GM12878 (cell line): ENCODE measurements at regions not wholly inside any gene's neighbourhood (a gene's known extent, or its start where the extent isn't known, plus 50 kb on each side); places are given as distances from the start of the nearest gene placed in this dataset.

ENCODE experiments used
- ATAC-seq: fragments of 200-7000 bp; cut with Tn5 transposase; 3 replicates; pipeline ENCODE4 v1.9.1; 2020; ENCODE audit warnings: mild to moderate bottlenecking, moderate library complexity
- BruUV-seq: library from RNA; stranded (reverse); fragments of 400-500 nt; replicated peaks from 2 replicates; lab custom pipeline; 2021; lab: Mats Ljungman, UMichigan
- CTCF ChIA-PET: fragments of 300-600 bp; sonication (Branson Sonifier 250); formaldehyde crosslinking; extraction: SDS; loops from one replicate; lab custom pipeline; 2021; ENCODE audit warnings: inconsistent platforms; lab: Yijun Ruan, JAX
- POLR2A ChIA-PET: fragments of 350-600 bp; formaldehyde crosslinking; extraction: SDS; loops from one replicate; lab custom pipeline; 2021; ENCODE audit warnings: inconsistent platforms; lab: Charles Lee
- RAD21 ChIA-PET: fragments of 300-600 bp; sonication (Branson Sonifier 250); formaldehyde crosslinking; loops from one replicate; lab custom pipeline; 2023; ENCODE audit warnings: antibody characterized with exemption; ENCODE audit not compliant: unreplicated experiment; lab: Charles Lee
- SMC1A ChIA-PET: fragments of 300-600 bp; sonication (Branson Sonifier 250); formaldehyde crosslinking; loops from one replicate; lab custom pipeline; 2023; ENCODE audit not compliant: unreplicated experiment, uncharacterized antibody; lab: Charles Lee
- DNase-seq: peaks from one replicate; pipeline ENCODE4 v3.0.0-alpha.2; 2011; ENCODE audit warnings: low read depth, low spot score
- FAIRE-seq: peaks from 3 replicates; lab custom pipeline; 2011; peaks lifted over from hg19 to GRCh38; lab: Jason Lieb, UNC
- H2AFZ ChIP-seq: 2 replicates; pipeline ENCODE4 v1.6.0; 2011; ENCODE audit warnings: low read depth, low read length, control low read depth; ENCODE audit not compliant: control insufficient read depth
- H3K27ac ChIP-seq: 2 replicates; pipeline ENCODE4 v1.5.1; 2011; ENCODE audit warnings: control low read depth; ENCODE audit not compliant: control insufficient read depth, insufficient read depth
- H3K27me3 ChIP-seq, 2 experiments: replicated peaks in 1 of 2; 2 replicates each; pipeline versions ENCODE4 v1.6.0 to v1.6.1; 2011; ENCODE audit warnings: low read length in 1 of 2; ENCODE audit not compliant: control insufficient read depth in 2 of 2, insufficient read depth in 2 of 2
- H3K36me3 ChIP-seq, 2 experiments: 2 replicates each; pipeline ENCODE4 v1.5.1; 2011; ENCODE audit warnings: low read length in 1 of 2; ENCODE audit not compliant: control insufficient read depth in 2 of 2, insufficient read depth in 2 of 2
- H3K4me1 ChIP-seq: 2 replicates; pipeline ENCODE4 v1.6.1; 2011; ENCODE audit warnings: mild to moderate bottlenecking, low read length, moderate library complexity, mixed read lengths; ENCODE audit not compliant: control insufficient read depth, insufficient read depth
- H3K4me2 ChIP-seq: 2 replicates; pipeline ENCODE4 v1.6.0; 2011; ENCODE audit warnings: control low read depth; ENCODE audit not compliant: control insufficient read depth, insufficient read depth
- H3K4me3 ChIP-seq: fragments of 200-600 bp; sonication (generic); 2 replicates; pipeline ENCODE4 v1.5.1; 2016
- H3K79me2 ChIP-seq: 2 replicates; pipeline ENCODE4 v1.6.0; 2011; ENCODE audit warnings: low read length; ENCODE audit not compliant: control insufficient read depth, insufficient read depth
- H3K9ac ChIP-seq: 2 replicates; pipeline ENCODE4 v1.8.0; 2011; ENCODE audit warnings: low read length, control low read depth, mixed read lengths; ENCODE audit not compliant: control insufficient read depth, insufficient read depth
- H3K9me3 ChIP-seq: replicated peaks from 3 replicates; pipeline ENCODE4 v1.5.1; 2011; ENCODE audit warnings: mild to moderate bottlenecking, low read length; ENCODE audit not compliant: control insufficient read depth, insufficient read depth
- H4K20me1 ChIP-seq: 2 replicates; pipeline ENCODE4 v1.6.0; 2011; ENCODE audit not compliant: control insufficient read depth, insufficient read depth
- E2F8 ChIP-seq: fragments of 450-650 bp; IDR thresholded peaks from 2 replicates; pipeline ENCODE4 v1.6.1; 2018; ENCODE audit warnings: mild to moderate bottlenecking, low read depth, moderate library complexity; ENCODE audit not compliant: partially characterized antibody
- FOS ChIP-seq: IDR thresholded peaks from 3 replicates; pipeline ENCODE4 v1.6.1; 2011; ENCODE audit warnings: borderline replicate concordance; ENCODE audit not compliant: insufficient read length; ENCODE audit errors: extremely low read depth
- JUNB ChIP-seq: IDR thresholded peaks from 2 replicates; pipeline ENCODE4 v1.6.1; 2016; ENCODE audit warnings: antibody characterized with exemption, mild to moderate bottlenecking
- NRF1 ChIP-seq: conservative IDR thresholded peaks from 2 replicates; pipeline ENCODE4 v1.6.1; 2011; ENCODE audit warnings: mild to moderate bottlenecking, low read depth, low read length, improper control_type of control experiment
- POLR2AphosphoS2 ChIP-seq: IDR thresholded peaks from 2 replicates; pipeline ENCODE4 v1.6.1; 2011; ENCODE audit warnings: low read depth, mild to moderate bottlenecking, low read length, improper control_type of control experiment, moderate library complexity
- RAD21 ChIP-seq: IDR thresholded peaks from 2 replicates; pipeline ENCODE4 v1.6.1; 2011; ENCODE audit warnings: mild to moderate bottlenecking, low read depth, low read length, moderate library complexity; ENCODE audit not compliant: insufficient read depth
- TCF7 ChIP-seq: IDR thresholded peaks from 2 replicates; pipeline ENCODE4 v1.6.1; 2014; ENCODE audit warnings: antibody characterized with exemption, borderline replicate concordance
- ZBTB40 ChIP-seq: fragments of 450-650 bp; IDR thresholded peaks from 2 replicates; pipeline ENCODE4 v1.6.1; 2016; ENCODE audit warnings: mild to moderate bottlenecking, moderate library complexity, borderline replicate concordance
- WGBS: methylation state at CpG from one replicate; pipeline ENCODE4 v1.1.6; 2016; ENCODE audit warnings: low lambda C conversion rate; ENCODE audit not compliant: insufficient replicate concordance, insufficient coverage; ENCODE audit errors: missing lambda C conversion rate; 5-methylcytosine and 5-hydroxymethylcytosine counted together
- in situ Hi-C: fragments of 300-500 bp; cut with MboI; formaldehyde crosslinking; loops from 9 replicates; pipeline ENCODE4 v1.14.3; 2018; ENCODE audit warnings: mixed read lengths
- intact Hi-C: fragments of 100-400 bp; cut with micrococcal nuclease; formaldehyde crosslinking; loops from one replicate; pipeline ENCODE4 v1.14.2; 2022; ENCODE audit not compliant: unreplicated experiment
- TF ChIP-seq, protein P1 (sequence below): fragments of 450-650 bp; IDR thresholded peaks from 2 replicates; pipeline ENCODE4 v1.6.1; 2017; ENCODE audit warnings: mild to moderate bottlenecking, low read depth, inconsistent platforms; ENCODE audit not compliant: poor library complexity, severe bottlenecking

DNA sequence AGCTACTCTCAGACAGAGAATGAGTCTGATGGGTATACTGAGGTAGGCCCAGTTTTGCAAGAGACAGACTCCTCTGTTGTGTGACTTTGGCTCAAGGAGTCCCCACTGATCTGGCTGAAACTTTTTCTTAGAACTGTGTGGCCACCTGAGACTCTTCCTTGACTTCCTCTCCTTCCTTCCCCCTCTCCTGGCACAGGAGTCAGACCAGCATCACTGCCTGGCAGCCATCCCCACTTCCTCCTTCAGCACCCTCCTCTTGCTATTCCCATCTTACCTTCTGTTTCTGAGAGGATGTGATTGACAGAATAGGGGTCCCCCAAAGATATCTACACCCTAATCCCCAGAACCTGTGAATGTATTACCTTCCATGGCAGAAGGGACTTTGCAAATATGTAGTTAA lies 351.1 kb downstream of the MN1 start:
- Histone ChIP-seq H3K27me3 (no peaks in the 10 kb centered on the region), H4K20me1 (no peaks in the 10 kb centered on the region), H2AFZ (no peak overlapping the region), H3K9me3 (no peaks in the 10 kb centered on the region), H3K9ac (no peak overlapping the region), H3K27ac (no peak overlapping the region), H3K4me1 (no peaks in the 10 kb centered on the region), H3K4me2 (no peak overlapping the region), H3K4me3 (no peak overlapping the region), H3K79me2 (no peaks in the 10 kb centered on the region), H3K36me3 (no peaks in the 10 kb centered on the region)
- DNase-seq (no peak), ATAC-seq (no peak), FAIRE-seq (no peak)
- SMC1A ChIA-PET = no interaction called here
- TF ChIP-seq ZBTB40 = no peak
- TF ChIP-seq TCF7 = no peak
- CTCF ChIA-PET = no interaction called here
- POLR2A ChIA-PET = no interaction called here
- BruUV-seq = no TSS peak
- intact Hi-C loops = no loop called here
- RAD21 ChIA-PET = no interaction called here
- in situ Hi-C loops = no loop called here

DNA sequence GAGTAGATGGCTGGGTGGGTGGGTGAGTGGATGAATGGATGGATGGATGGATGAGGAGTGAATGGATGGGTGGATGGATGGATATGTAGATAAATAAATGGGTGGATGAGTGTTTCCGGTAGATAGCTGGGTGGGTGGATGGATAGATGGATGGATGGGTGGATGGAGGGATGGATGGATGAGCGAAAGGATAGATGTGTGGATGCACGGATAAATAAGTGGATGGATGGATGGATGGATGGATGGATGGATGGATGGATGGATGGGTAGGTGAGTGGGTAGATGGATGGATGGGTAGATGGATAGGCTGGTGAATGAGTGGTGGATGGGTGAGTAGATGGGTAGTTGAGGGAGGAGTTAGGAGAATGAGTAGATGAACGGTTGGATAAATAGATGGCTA lies 349.3 kb downstream of the MN1 start:
- ChIA-PET SMC1A (no interaction called here), RAD21 (no interaction called here), POLR2A (no interaction called here), CTCF (no interaction called here)
- no peak for ATAC-seq
- no peak for FAIRE-seq
- no peaks in the 10 kb centered on the region for H3K9me3 ChIP-seq
- intact Hi-C loops = no loop called here
- H3K36me3 ChIP-seq = no peaks in the 10 kb centered on the region
- H2AFZ ChIP-seq = no peak overlapping the region
- no TSS peak for BruUV-seq
- no peak overlapping the region for H3K4me2 ChIP-seq
- in situ Hi-C loops = no loop called here
- H3K27me3 ChIP-seq = no peaks in the 10 kb centered on the region
- no peak for DNase-seq
- no peaks in the 10 kb centered on the region for H3K4me1 ChIP-seq
- no peak overlapping the region for H3K27ac ChIP-seq
- no peak overlapping the region for H3K9ac ChIP-seq
- H3K79me2 ChIP-seq = no peaks in the 10 kb centered on the region
- H3K4me3 ChIP-seq = no peak overlapping the region
- H4K20me1 ChIP-seq = no peaks in the 10 kb centered on the region
- 18% methylated on average over 4 of the region's 4 CpGs for WGBS
- TF ChIP-seq NRF1 (no peak), JUNB (no peak), FOS (no peak), E2F8 (no peak), POLR2AphosphoS2 (no peak), RAD21 (no peak)
- TF ChIP-seq, protein P1, sequence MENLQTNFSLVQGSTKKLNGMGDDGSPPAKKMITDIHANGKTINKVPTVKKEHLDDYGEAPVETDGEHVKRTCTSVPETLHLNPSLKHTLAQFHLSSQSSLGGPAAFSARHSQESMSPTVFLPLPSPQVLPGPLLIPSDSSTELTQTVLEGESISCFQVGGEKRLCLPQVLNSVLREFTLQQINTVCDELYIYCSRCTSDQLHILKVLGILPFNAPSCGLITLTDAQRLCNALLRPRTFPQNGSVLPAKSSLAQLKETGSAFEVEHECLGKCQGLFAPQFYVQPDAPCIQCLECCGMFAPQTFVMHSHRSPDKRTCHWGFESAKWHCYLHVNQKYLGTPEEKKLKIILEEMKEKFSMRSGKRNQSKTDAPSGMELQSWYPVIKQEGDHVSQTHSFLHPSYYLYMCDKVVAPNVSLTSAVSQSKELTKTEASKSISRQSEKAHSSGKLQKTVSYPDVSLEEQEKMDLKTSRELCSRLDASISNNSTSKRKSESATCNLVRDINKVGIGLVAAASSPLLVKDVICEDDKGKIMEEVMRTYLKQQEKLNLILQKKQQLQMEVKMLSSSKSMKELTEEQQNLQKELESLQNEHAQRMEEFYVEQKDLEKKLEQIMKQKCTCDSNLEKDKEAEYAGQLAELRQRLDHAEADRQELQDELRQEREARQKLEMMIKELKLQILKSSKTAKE = no peak
